ENCODE measurements at regions not wholly inside any gene's neighbourhood (a gene's known extent, or its start where the extent isn't known, plus 50 kb on each side); places are given as distances from the start of the nearest gene placed in this dataset.

- in situ Hi-C loops (cut with MboI; ENCODE audit: low sequenced_read_pairs in 4 of 4) (no loop called here), intact Hi-C loops (cut with DNase I; ENCODE audit: low total_unique reads) (no loop called here)
- Histone ChIP-seq H3K27me3 (peaks cover 0 to 14% (median 0%) of the 10 kb centered on the region in 3 donors), H3K27ac (no peak overlapping the region), H3K4me3 (no peak overlapping the region), H3K4me1 (no peaks in the 10 kb centered on the region), H3K36me3 (no peaks in the 10 kb centered on the region), H3K9me3 (no peaks in the 10 kb centered on the region)
- TF ChIP-seq CTCF (IDR thresholded peaks at IDR 0.05 in 4 of 5, conservative IDR thresholded peaks at IDR 0.05 in 1 of 5): no peak
- no peak for TF ChIP-seq POLR2A (IDR thresholded peaks at IDR 0.05)
- ATAC-seq (no peak), DNase-seq (no peak)
Measured at GRCh38 chr13:99103536-99103935, 97.1 kb upstream of the UBAC2 start.

- in situ Hi-C loops (cut with MboI; ENCODE audit: low sequenced_read_pairs in 4 of 4) (no loop called here), intact Hi-C loops (cut with DNase I; ENCODE audit: low total_unique reads) (no loop called here)
- no peak overlapping the region for H3K27ac ChIP-seq
- DNase-seq: no peak
- no peak overlapping the region for H3K4me3 ChIP-seq
- no peaks in the 10 kb centered on the region for H3K4me1 ChIP-seq
- no peak for ATAC-seq
- TF ChIP-seq POLR2A (IDR thresholded peaks at IDR 0.05): no peak
- TF ChIP-seq CTCF (IDR thresholded peaks at IDR 0.05 in 4 of 5, conservative IDR thresholded peaks at IDR 0.05 in 1 of 5): no peak
- H3K27me3 ChIP-seq: peaks cover 0 to 14% (median 0%) of the 10 kb centered on the region in 3 donors
- no peaks in the 10 kb centered on the region for H3K36me3 ChIP-seq
- no peaks in the 10 kb centered on the region for H3K9me3 ChIP-seq
Measured at GRCh38 chr13:99104396-99104795, 96.3 kb upstream of the UBAC2 start.

GRCh38 chr13:99105160-99105559, 95.5 kb upstream of the UBAC2 start:
- H3K9me3 ChIP-seq: no peaks in the 10 kb centered on the region
- no peak for TF ChIP-seq CTCF (IDR thresholded peaks at IDR 0.05 in 4 of 5, conservative IDR thresholded peaks at IDR 0.05 in 1 of 5)
- TF ChIP-seq POLR2A (IDR thresholded peaks at IDR 0.05): no peak
- in situ Hi-C loops (cut with MboI; ENCODE audit: low sequenced_read_pairs in 4 of 4) (no loop called here), intact Hi-C loops (cut with DNase I; ENCODE audit: low total_unique reads) (no loop called here)
- ATAC-seq: no peak
- no peaks in the 10 kb centered on the region for H3K4me1 ChIP-seq
- no peak for DNase-seq
- H3K36me3 ChIP-seq: no peaks in the 10 kb centered on the region
- H3K27ac ChIP-seq: no peak overlapping the region
- H3K27me3 ChIP-seq: peaks cover 0 to 14% (median 0%) of the 10 kb centered on the region in 3 donors
- H3K4me3 ChIP-seq: no peak overlapping the region

GRCh38 chr13:99113351-99113750, 87.3 kb upstream of the UBAC2 start:
- no peaks in the 10 kb centered on the region for H3K9me3 ChIP-seq
- H3K27me3 ChIP-seq: no peaks in the 10 kb centered on the region
- in situ Hi-C loops (cut with MboI; ENCODE audit: low sequenced_read_pairs in 4 of 4) (no loop called here), intact Hi-C loops (cut with DNase I; ENCODE audit: low total_unique reads) (no loop called here)
- TF ChIP-seq CTCF (IDR thresholded peaks at IDR 0.05 in 4 of 5, conservative IDR thresholded peaks at IDR 0.05 in 1 of 5): no peak
- no peak for TF ChIP-seq POLR2A (IDR thresholded peaks at IDR 0.05)
- H3K36me3 ChIP-seq: no peaks in the 10 kb centered on the region
- H3K27ac ChIP-seq: no peak overlapping the region
- no peak for ATAC-seq
- no peak overlapping the region for H3K4me3 ChIP-seq
- no peak for DNase-seq
- no peaks in the 10 kb centered on the region for H3K4me1 ChIP-seq

- in situ Hi-C loops (cut with MboI; ENCODE audit: low sequenced_read_pairs in 4 of 4): no loop called here
- H3K27ac ChIP-seq: no peak overlapping the region
- no peak for DNase-seq
- intact Hi-C loops (cut with DNase I; ENCODE audit: low total_unique reads): no loop called here
- TF ChIP-seq POLR2A (IDR thresholded peaks at IDR 0.05): no peak
- no peak for TF ChIP-seq CTCF (IDR thresholded peaks at IDR 0.05 in 4 of 5, conservative IDR thresholded peaks at IDR 0.05 in 1 of 5)
- H3K27me3 ChIP-seq: no peaks in the 10 kb centered on the region
- ATAC-seq: no peak
- H3K9me3 ChIP-seq: no peaks in the 10 kb centered on the region
- no peak overlapping the region for H3K4me3 ChIP-seq
- H3K4me1 ChIP-seq: no peaks in the 10 kb centered on the region
- no peaks in the 10 kb centered on the region for H3K36me3 ChIP-seq
Measured at GRCh38 chr13:99118179-99118578, 82.5 kb upstream of the UBAC2 start.

All from gastrocnemius medialis (tissue), 4 donors.